Thoracic aorta (tissue), 2 donors: ENCODE measurements at regions not wholly inside any gene's neighbourhood (a gene's known extent, or its start where the extent isn't known, plus 50 kb on each side); places are given as distances from the start of the nearest gene placed in this dataset.

Experiments
- ATAC-seq: fragments of 150-250 bp; one replicate; pipeline ENCODE4 v1.8.0; 2017; ENCODE audit warnings: low read depth; ENCODE audit not compliant: insufficient number of reproducible peaks, low FRiP score
- DNase-seq: peaks from one replicate; pipeline ENCODE4 v3.0.0-alpha.2; 2020; ENCODE audit warnings: low spot score
- H3K27ac ChIP-seq, 2 donors: fragments of 200-600 bp; sonication (generic); 1 replicate in 1 of 2; 2 replicates in 1 of 2; pipeline ENCODE4 v1.5.1; 2016; ENCODE audit warnings: mild to moderate bottlenecking in 2 of 2, moderate library complexity in 2 of 2
- H3K27me3 ChIP-seq: fragments of 200-600 bp; sonication (generic); replicated peaks from 2 replicates; pipeline ENCODE4 v1.6.0; 2016; ENCODE audit warnings: mild to moderate bottlenecking; ENCODE audit not compliant: insufficient read depth
- H3K36me3 ChIP-seq: fragments of 200-600 bp; sonication (generic); one replicate; pipeline ENCODE4 v1.5.1; 2016
- H3K4me1 ChIP-seq, 2 donors: fragments of 200-600 bp; sonication (generic); 1 replicate in 1 of 2; 2 replicates in 1 of 2; pipeline versions ENCODE4 v1.5.1 to v1.6.0; 2016; ENCODE audit warnings: low read depth in 2 of 2, mild to moderate bottlenecking in 1 of 2; ENCODE audit not compliant: control insufficient read depth in 1 of 2
- H3K4me3 ChIP-seq: fragments of 200-600 bp; sonication (generic); 2 replicates; pipeline ENCODE4 v1.5.1; 2016; ENCODE audit warnings: mild to moderate bottlenecking
- H3K9me3 ChIP-seq: fragments of 200-600 bp; sonication (generic); 2 replicates; pipeline ENCODE4 v1.5.1; 2016
- CTCF ChIP-seq: fragments of 200-600 bp; sonication (generic); IDR thresholded peaks from one replicate; pipeline ENCODE4 v1.5.1; 2019; ENCODE audit warnings: antibody characterized with exemption

- DNase-seq (no peak), ATAC-seq (no peak)
- no peak for TF ChIP-seq CTCF
- no peak overlapping the region for H3K4me3 ChIP-seq
- H3K27me3 ChIP-seq = no peaks in the 10 kb centered on the region
- H3K27ac ChIP-seq = no peak overlapping the region
- no peaks in the 10 kb centered on the region for H3K4me1 ChIP-seq
- H3K9me3 ChIP-seq = no peaks in the 10 kb centered on the region
- H3K36me3 ChIP-seq = no peaks in the 10 kb centered on the region
Observed at GRCh38 chr12:13505224-13505623, 308.7 kb downstream of the EMP1 start.

GRCh38 chr12:13504736-13505135 lies 308.2 kb downstream of the EMP1 start:
- no peak for ATAC-seq
- Histone ChIP-seq H3K9me3 (no peaks in the 10 kb centered on the region), H3K36me3 (no peaks in the 10 kb centered on the region), H3K4me3 (no peak overlapping the region), H3K27ac (no peak overlapping the region), H3K27me3 (no peaks in the 10 kb centered on the region), H3K4me1 (no peaks in the 10 kb centered on the region)
- no peak for TF ChIP-seq CTCF
- no peak for DNase-seq

GRCh38 chr12:13504074-13504473 lies 307.5 kb downstream of the EMP1 start:
- Histone ChIP-seq H3K9me3 (no peaks in the 10 kb centered on the region), H3K27ac (no peak overlapping the region), H3K4me1 (no peaks in the 10 kb centered on the region), H3K36me3 (no peaks in the 10 kb centered on the region), H3K4me3 (no peak overlapping the region), H3K27me3 (no peaks in the 10 kb centered on the region)
- no peak for TF ChIP-seq CTCF
- no peak for DNase-seq
- ATAC-seq = no peak

- H3K36me3 ChIP-seq = no peaks in the 10 kb centered on the region
- DNase-seq (no peak), ATAC-seq (no peak)
- H3K27me3 ChIP-seq = no peaks in the 10 kb centered on the region
- no peak for TF ChIP-seq CTCF
- H3K27ac ChIP-seq = no peak overlapping the region
- H3K9me3 ChIP-seq = no peaks in the 10 kb centered on the region
- no peaks in the 10 kb centered on the region for H3K4me1 ChIP-seq
- no peak overlapping the region for H3K4me3 ChIP-seq
Observed at GRCh38 chr12:13503094-13503835, 306.7 kb downstream of the EMP1 start.

GRCh38 chr12:13499008-13499407 lies 302.5 kb downstream of the EMP1 start:
- TF ChIP-seq CTCF = no peak
- H3K4me1 ChIP-seq = no peaks in the 10 kb centered on the region
- no peaks in the 10 kb centered on the region for H3K9me3 ChIP-seq
- no peak overlapping the region for H3K27ac ChIP-seq
- no peaks in the 10 kb centered on the region for H3K36me3 ChIP-seq
- H3K4me3 ChIP-seq = no peak overlapping the region
- ATAC-seq = no peak
- H3K27me3 ChIP-seq = no peaks in the 10 kb centered on the region
- DNase-seq = no peak
